SK-N-MC (cell line): ENCODE measurements at regions not wholly inside any gene's neighbourhood (a gene's known extent, or its start where the extent isn't known, plus 50 kb on each side); places are given as distances from the start of the nearest gene placed in this dataset.

Experiments used
- EZH2 ChIP-seq: fragments of 200-600 bp; sonication (generic); IDR thresholded peaks from one replicate; pipeline ENCODE4 v1.6.1; 2017; ENCODE audit warnings: antibody characterized with exemption
- FOXP2 ChIP-seq: optimal IDR thresholded peaks from 2 replicates; pipeline ENCODE3; 2011; ENCODE audit warnings: mild to moderate bottlenecking, moderate library complexity; ENCODE audit not compliant: insufficient read depth; ENCODE audit errors: extremely low read length, control extremely low read depth
- POLR2AphosphoS5 ChIP-seq: IDR thresholded peaks from 2 replicates; pipeline ENCODE4 v1.6.1; 2012; ENCODE audit warnings: mild to moderate bottlenecking, low read depth, low read length, borderline replicate concordance

DNA sequence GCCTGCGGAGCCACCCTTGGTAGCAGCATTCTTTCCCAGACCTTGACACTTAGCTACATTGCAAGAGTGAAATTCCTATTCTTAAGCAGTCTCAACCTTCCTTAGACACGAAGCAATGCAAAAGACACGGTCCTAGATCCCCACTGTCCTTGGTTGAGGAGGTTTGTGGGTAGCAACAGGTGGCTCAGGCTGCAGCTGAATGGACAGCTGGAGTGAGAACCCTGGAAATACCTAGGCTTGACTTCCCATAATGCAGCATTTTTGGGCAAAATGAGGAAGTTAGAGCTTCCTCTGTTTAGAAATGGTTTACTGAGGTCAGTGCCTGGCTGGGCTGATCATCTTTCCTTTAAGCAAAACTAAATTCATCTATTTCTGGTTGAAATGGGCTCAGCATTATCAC lies 296.6 kb downstream of the RFC3 start:
- TF ChIP-seq POLR2AphosphoS5 (no peak), EZH2 (no peak), FOXP2 (no peak)
